GM19372 (cell line): ENCODE measurements at regions not wholly inside any gene's neighbourhood (a gene's known extent, or its start where the extent isn't known, plus 50 kb on each side); places are given as distances from the start of the nearest gene placed in this dataset.

Experiments
- ATAC-seq: cut with Tn5 transposase; IDR thresholded peaks from one replicate; pipeline ENCODE4 v1.9.1; 2021; ENCODE audit warnings: mild to moderate bottlenecking, low read depth, moderate library complexity; ENCODE audit not compliant: unreplicated experiment

- no peak for ATAC-seq
Measured at GRCh38 chr11:131223198-131223991, 147.0 kb upstream of the NTM start.

- ATAC-seq = no peak
Measured at GRCh38 chr11:131228378-131228777, 142.0 kb upstream of the NTM start.

DNA sequence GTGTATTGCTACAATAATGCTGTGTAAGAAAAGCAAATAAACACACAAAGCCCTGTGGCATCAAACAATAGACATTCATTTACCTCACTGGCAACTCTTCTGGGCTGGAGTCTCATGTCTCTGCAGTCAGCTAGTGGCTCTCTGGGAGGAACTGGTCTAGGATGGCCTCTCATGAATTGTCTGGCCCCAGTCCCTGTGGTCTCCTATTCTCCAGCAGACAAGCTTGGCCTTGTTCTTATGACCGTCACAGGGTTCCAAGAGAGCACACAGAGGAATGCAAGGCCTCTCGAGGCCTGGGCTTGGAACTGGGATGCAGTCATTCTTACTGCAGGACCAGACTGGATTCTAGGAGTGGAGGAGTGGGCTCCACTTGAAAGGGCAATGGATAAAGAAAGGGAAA is 141.2 kb upstream of the NTM start:
- no peak for ATAC-seq

GRCh38 chr11:131231317-131231940 is 139.0 kb upstream of the NTM start:
- ATAC-seq = no peak

- no peak for ATAC-seq
Measured at GRCh38 chr11:131232261-131232660, 138.2 kb upstream of the NTM start.

DNA sequence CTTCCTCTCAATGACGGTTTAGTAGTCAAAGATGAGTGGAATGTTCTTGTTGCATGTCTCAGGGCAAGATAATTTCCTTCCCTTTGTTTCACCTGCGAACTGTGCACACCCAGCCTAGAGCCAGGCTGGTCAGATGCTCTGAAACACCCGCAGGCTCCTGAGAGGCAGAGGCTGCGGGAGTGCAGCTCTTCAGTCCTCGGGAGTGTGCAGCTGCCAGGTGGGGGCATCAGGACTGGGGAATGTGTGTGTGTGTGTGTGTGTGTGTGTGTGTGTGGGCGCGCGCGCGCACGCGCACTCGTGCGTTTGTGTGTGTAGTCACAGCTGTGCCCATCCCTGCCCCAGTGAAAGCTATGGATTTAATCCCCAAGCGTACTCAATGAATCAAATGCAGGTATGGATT is 136.2 kb upstream of the NTM start:
- ATAC-seq = no peak

GRCh38 chr11:131235328-131236298 is 134.8 kb upstream of the NTM start:
- no peak for ATAC-seq

DNA sequence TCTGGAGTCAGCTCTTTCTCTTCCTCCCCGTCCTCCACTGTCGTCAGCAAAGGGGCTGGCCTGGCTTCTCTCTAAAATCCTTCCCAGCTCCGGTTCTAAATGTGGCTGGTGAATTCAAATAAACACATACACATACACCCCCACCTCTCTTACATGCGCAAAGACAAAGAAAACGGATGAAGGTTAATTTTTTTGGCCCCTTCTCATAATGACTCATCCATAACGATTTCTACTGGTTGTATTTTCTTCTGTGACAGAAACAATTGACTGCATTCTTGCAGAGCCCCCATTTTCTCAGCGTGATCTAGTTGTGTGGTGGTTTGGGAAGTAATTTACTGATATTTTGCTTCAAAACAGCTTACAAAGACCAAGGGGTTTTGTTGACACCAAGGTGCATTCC is 130.0 kb upstream of the NTM start:
- ATAC-seq = no peak

GRCh38 chr11:131242476-131243000 is 127.9 kb upstream of the NTM start:
- ATAC-seq = no peak

- no peak for ATAC-seq
Measured at GRCh38 chr11:131246156-131246555, 124.3 kb upstream of the NTM start.

GRCh38 chr11:131246663-131247062 is 123.8 kb upstream of the NTM start:
- no peak for ATAC-seq

GRCh38 chr11:131248588-131248987 is 121.8 kb upstream of the NTM start:
- ATAC-seq = no peak

- no peak for ATAC-seq
Measured at GRCh38 chr11:131253142-131253655, 117.2 kb upstream of the NTM start.

- ATAC-seq = no peak
Measured at GRCh38 chr11:131253656-131254151, 116.7 kb upstream of the NTM start.

DNA sequence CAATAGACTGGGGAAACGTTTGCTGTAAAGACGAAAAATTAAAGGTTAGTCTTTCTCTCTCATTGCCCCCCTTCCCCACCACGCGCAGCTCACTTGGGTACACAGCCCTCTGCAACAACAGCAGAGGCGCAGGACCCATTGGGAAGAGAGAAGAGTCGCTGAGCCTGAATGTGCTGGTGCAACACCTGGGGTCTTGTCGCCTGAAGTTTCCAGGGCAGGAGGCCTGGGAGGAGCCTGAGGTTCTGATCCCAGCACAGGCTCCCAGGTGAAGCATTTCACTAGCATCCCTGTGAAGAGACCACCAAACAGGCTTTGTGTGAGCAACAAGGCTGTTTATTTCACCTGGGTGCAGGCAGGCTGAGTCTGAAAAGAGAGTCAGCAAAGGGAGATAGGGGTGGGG is 116.2 kb upstream of the NTM start:
- no peak for ATAC-seq

DNA sequence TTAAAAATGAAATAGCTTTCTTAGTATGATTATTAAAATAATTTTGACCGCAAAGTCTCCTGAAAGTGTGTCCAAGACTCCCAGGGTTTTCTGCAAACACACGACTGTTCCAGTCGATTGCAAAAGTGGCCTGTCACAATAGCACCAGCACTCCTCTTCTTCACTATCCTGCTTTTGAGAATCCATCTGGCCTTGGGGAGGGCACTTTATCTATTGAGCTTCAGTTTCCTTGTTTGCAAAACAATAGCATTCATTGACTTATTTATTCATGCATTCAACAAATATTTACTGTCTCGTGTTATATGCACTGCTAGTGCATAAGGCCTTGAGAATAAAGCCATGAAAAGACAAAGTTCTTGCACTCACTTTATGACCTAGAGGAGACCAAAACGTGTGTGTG is 96.2 kb upstream of the NTM start:
- ATAC-seq = no peak

DNA sequence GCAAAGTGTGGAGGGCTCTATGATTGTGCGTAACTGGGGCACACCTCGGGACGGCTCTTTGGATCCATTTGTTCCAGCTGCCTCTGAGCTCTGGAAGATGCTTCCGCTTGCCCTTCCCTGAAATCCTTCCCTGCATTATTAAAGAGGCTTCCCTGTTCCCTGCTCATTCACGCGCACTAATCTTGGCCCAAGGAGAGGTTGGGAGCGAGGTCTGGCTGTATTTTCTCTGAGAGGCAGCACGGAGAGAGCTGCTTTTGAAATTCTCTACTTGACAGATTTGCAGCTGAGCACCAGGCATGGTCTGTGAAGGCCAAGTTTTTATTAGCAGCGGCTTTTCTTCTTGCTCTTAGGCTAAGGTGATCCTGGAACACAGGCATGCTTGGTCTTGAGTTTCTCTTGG is 94.8 kb upstream of the NTM start:
- ATAC-seq = no peak

DNA sequence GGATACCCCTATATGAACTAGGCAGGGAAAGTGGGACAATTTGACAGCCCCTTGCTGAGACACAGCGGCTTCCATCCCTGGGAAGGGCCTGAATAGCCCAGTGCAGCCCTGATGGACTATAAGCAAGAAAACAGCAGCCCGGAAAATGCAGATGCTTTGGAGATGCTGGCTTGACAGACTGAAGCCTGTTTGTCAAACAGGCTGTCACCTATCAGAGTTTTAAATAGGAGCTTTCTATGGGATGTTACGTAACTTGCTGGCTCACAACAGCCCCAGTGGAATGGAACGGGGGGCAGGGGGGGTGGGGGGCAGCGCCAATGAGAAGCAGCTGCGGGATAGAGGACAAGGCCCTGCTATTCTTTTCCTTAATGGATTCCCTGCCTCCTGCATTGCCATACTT is 91.9 kb upstream of the NTM start:
- ATAC-seq = no peak

- ATAC-seq = no peak
Measured at GRCh38 chr11:131279654-131280384, 90.6 kb upstream of the NTM start.

DNA sequence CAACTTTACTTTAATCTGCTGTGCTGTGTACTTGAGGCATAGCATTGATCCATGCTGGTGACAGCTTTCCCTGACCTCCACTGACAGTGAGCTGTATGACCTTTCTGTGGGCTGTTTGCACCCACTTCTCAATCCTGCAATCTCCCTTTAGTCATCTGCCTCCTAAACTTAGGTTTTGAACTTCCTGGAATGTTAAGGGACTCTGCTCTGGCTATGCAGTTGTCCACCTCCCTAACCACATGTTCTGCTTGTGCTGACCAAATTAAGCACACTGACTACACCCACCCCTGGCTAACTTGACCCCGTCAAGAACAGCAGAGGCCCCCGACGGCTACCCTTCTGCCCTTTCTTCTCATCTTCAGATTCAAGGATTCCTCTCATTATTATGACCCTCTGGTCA is 89.1 kb upstream of the NTM start:
- no peak for ATAC-seq
